OCI-LY7 (cell line): ENCODE measurements at regions not wholly inside any gene's neighbourhood (a gene's known extent, or its start where the extent isn't known, plus 50 kb on each side); places are given as distances from the start of the nearest gene placed in this dataset.

Experiments
- BruUV-seq: library from RNA; stranded (reverse); fragments of 400-500 nt; replicated peaks from 2 replicates; lab custom pipeline; 2021; lab: Mats Ljungman, UMichigan
- CTCF ChIA-PET: fragments of 300-600 bp; sonication (Branson Sonifier 250); formaldehyde crosslinking; loops from one replicate; lab custom pipeline; 2022; ENCODE audit warnings: antibody characterized with exemption; ENCODE audit not compliant: unreplicated experiment; lab: Charles Lee
- POLR2A ChIA-PET: fragments of 300-600 bp; sonication (Branson Sonifier 250); formaldehyde crosslinking; loops from one replicate; lab custom pipeline; 2022; ENCODE audit warnings: antibody characterized with exemption; lab: Charles Lee
- DNase-seq: peaks from one replicate; pipeline ENCODE4 v3.0.0-alpha.2; 2015; ENCODE audit warnings: low spot score
- H2AFZ ChIP-seq: fragments of 200-600 bp; sonication (generic), shearing (Covaris generic); 2 replicates; pipeline ENCODE4 v1.6.1; 2014; ENCODE audit warnings: mild to moderate bottlenecking, antibody characterized with exemption, low read length, moderate library complexity
- H3K27ac ChIP-seq: fragments of 200-600 bp; sonication (generic); 2 replicates; pipeline ENCODE4 v1.5.1; 2014; ENCODE audit warnings: mixed run types, low read depth, mild to moderate bottlenecking, moderate library complexity, low read length, inconsistent platforms; ENCODE audit not compliant: poor library complexity, severe bottlenecking
- H3K36me3 ChIP-seq: fragments of 200-600 bp; sonication (generic); 2 replicates; pipeline ENCODE4 v1.6.1; 2014; ENCODE audit warnings: mild to moderate bottlenecking, antibody characterized with exemption, low read length, moderate library complexity, mixed read lengths; ENCODE audit not compliant: insufficient read depth
- H3K4me1 ChIP-seq: fragments of 200-600 bp; sonication (generic); 2 replicates; pipeline ENCODE4 v1.5.1; 2014; ENCODE audit warnings: mild to moderate bottlenecking, low read length; ENCODE audit not compliant: insufficient read depth, poor library complexity, severe bottlenecking
- H3K4me2 ChIP-seq: fragments of 200-600 bp; sonication (generic); 2 replicates; pipeline ENCODE4 v1.6.1; 2014; ENCODE audit warnings: mild to moderate bottlenecking, low read length
- H3K4me3 ChIP-seq: fragments of 200-600 bp; sonication (generic); 2 replicates; pipeline ENCODE4 v1.5.1; 2014; ENCODE audit warnings: mild to moderate bottlenecking, low read depth, low read length; ENCODE audit not compliant: poor library complexity, severe bottlenecking
- H3K79me2 ChIP-seq: fragments of 200-600 bp; sonication (generic); 2 replicates; pipeline ENCODE4 v1.6.1; 2016; ENCODE audit warnings: low read depth, mild to moderate bottlenecking, low read length, moderate library complexity, mixed read lengths; ENCODE audit not compliant: insufficient read depth
- H3K9me2 ChIP-seq: fragments of 200-600 bp; sonication (generic); 2 replicates; pipeline ENCODE4 v1.6.1; 2016; ENCODE audit warnings: mild to moderate bottlenecking, low read length, mixed read lengths; ENCODE audit not compliant: insufficient read depth
- H3K9me3 ChIP-seq: fragments of 200-600 bp; sonication (generic); 2 replicates; pipeline ENCODE4 v1.6.1; 2014; ENCODE audit warnings: mild to moderate bottlenecking, mixed run types, low read length, mixed read lengths
- H4K20me1 ChIP-seq: fragments of 200-600 bp; sonication (generic); 2 replicates; pipeline ENCODE4 v1.6.1; 2014; ENCODE audit warnings: mild to moderate bottlenecking, antibody characterized with exemption, low read length, moderate library complexity, mixed read lengths; ENCODE audit not compliant: insufficient read depth
- CTCF ChIP-seq: fragments of 200-600 bp; sonication (generic); conservative IDR thresholded peaks from 2 replicates; pipeline ENCODE4 v1.5.1; 2014; ENCODE audit warnings: mild to moderate bottlenecking, antibody characterized with exemption, low read length, moderate library complexity, mixed read lengths
- EZH2phosphoT487 ChIP-seq: fragments of 200-600 bp; sonication (generic); IDR thresholded peaks from 2 replicates; pipeline ENCODE4 v1.6.1; 2018; ENCODE audit warnings: low read depth, borderline replicate concordance, mild to moderate bottlenecking, mixed run types, antibody characterized with exemption, low read length, moderate library complexity, mixed read lengths
- intact Hi-C: fragments of 100-400 bp; cut with micrococcal nuclease; formaldehyde crosslinking; loops from one replicate; pipeline ENCODE4 v1.10.0; 2022; ENCODE audit not compliant: unreplicated experiment

GRCh38 chr6:78462728-78463127 lies 404.6 kb upstream of the IRAK1BP1 start:
- no peak for DNase-seq
- no peak overlapping the region for H3K27ac ChIP-seq
- TF ChIP-seq CTCF (no peak), EZH2phosphoT487 (no peak)
- ChIA-PET POLR2A (no interaction called here), CTCF (no interaction called here)
- no peak overlapping the region for H3K4me3 ChIP-seq
- no peaks in the 10 kb centered on the region for H3K79me2 ChIP-seq
- no peak overlapping the region for H3K4me2 ChIP-seq
- intact Hi-C loops = no loop called here
- no peaks in the 10 kb centered on the region for H3K4me1 ChIP-seq
- no TSS peak for BruUV-seq
- H2AFZ ChIP-seq = no peak overlapping the region
- H3K9me2 ChIP-seq = no peaks in the 10 kb centered on the region
- H4K20me1 ChIP-seq = no peaks in the 10 kb centered on the region
- no peaks in the 10 kb centered on the region for H3K9me3 ChIP-seq
- H3K36me3 ChIP-seq = no peaks in the 10 kb centered on the region

- TF ChIP-seq EZH2phosphoT487 = no peak
- no peak for TF ChIP-seq CTCF
- H2AFZ ChIP-seq = no peak overlapping the region
- H3K79me2 ChIP-seq = no peaks in the 10 kb centered on the region
- no peaks in the 10 kb centered on the region for H3K9me3 ChIP-seq
- no peak overlapping the region for H3K27ac ChIP-seq
- ChIA-PET CTCF (no interaction called here), POLR2A (interaction anchor here (0.6 kb wide), 1 partner anchor 29 kb away, joined by 3 read pairs; no protein-coding TSS in a partner anchor)
- no peak overlapping the region for H3K4me3 ChIP-seq
- no peaks in the 10 kb centered on the region for H3K36me3 ChIP-seq
- intact Hi-C loops = no loop called here
- H3K4me2 ChIP-seq = no peak overlapping the region
- H3K4me1 ChIP-seq = no peaks in the 10 kb centered on the region
- no TSS peak for BruUV-seq
- no peak for DNase-seq
- H4K20me1 ChIP-seq = no peaks in the 10 kb centered on the region
- H3K9me2 ChIP-seq = no peaks in the 10 kb centered on the region
Measured at GRCh38 chr6:78465059-78465634, 402.2 kb upstream of the IRAK1BP1 start.

- intact Hi-C loops = no loop called here
- H3K27ac ChIP-seq = no peak overlapping the region
- BruUV-seq = no TSS peak
- POLR2A ChIA-PET = no interaction called here
- H3K4me1 ChIP-seq = no peaks in the 10 kb centered on the region
- no peak overlapping the region for H2AFZ ChIP-seq
- no peak for DNase-seq
- H3K36me3 ChIP-seq = no peaks in the 10 kb centered on the region
- H4K20me1 ChIP-seq = no peaks in the 10 kb centered on the region
- no peaks in the 10 kb centered on the region for H3K9me3 ChIP-seq
- CTCF ChIA-PET = no interaction called here
- no peak overlapping the region for H3K4me2 ChIP-seq
- TF ChIP-seq EZH2phosphoT487 = no peak
- no peak for TF ChIP-seq CTCF
- no peak overlapping the region for H3K4me3 ChIP-seq
- no peaks in the 10 kb centered on the region for H3K9me2 ChIP-seq
- no peaks in the 10 kb centered on the region for H3K79me2 ChIP-seq
Measured at GRCh38 chr6:78476561-78476960, 390.8 kb upstream of the IRAK1BP1 start.
